Small intestine (tissue), 7 donors: ENCODE measurements at regions not wholly inside any gene's neighbourhood (a gene's known extent, or its start where the extent isn't known, plus 50 kb on each side); places are given as distances from the start of the nearest gene placed in this dataset.

ENCODE experiments used
- DNase-seq, 2 donors: peaks; one replicate each; pipeline versions ENCODE4 v3.0.0 to v3.0.0-alpha.2; 2013
- FAIRE-seq: peaks from 2 replicates; lab custom pipeline; 2012; peaks lifted over from hg19 to GRCh38; lab: Jason Lieb, UNC
- H3K27ac ChIP-seq, 3 donors: one replicate each; pipeline ENCODE4 v1.5.1; 2013; ENCODE audit warnings: low read length in 2 of 3, mild to moderate bottlenecking in 2 of 3, control low read depth in 1 of 3, inconsistent platforms in 1 of 3, low read depth in 1 of 3, moderate library complexity in 1 of 3
- H3K27me3 ChIP-seq, 3 donors: one replicate each; pipeline ENCODE4 v1.6.1; 2013; ENCODE audit warnings: low read length in 3 of 3, inconsistent platforms in 1 of 3; ENCODE audit not compliant: control insufficient read depth in 3 of 3, insufficient read depth in 3 of 3
- H3K36me3 ChIP-seq, 3 donors: one replicate each; pipeline ENCODE4 v1.6.1; 2013; ENCODE audit warnings: low read length in 3 of 3, inconsistent platforms in 1 of 3, low read depth in 1 of 3, mild to moderate bottlenecking in 1 of 3, moderate library complexity in 1 of 3; ENCODE audit not compliant: control insufficient read depth in 3 of 3, insufficient read depth in 2 of 3
- H3K4me1 ChIP-seq, 3 donors: one replicate each; pipeline ENCODE4 v1.6.1; 2013; ENCODE audit warnings: low read length in 2 of 3, inconsistent platforms in 1 of 3, low read depth in 1 of 3, mild to moderate bottlenecking in 1 of 3, moderate library complexity in 1 of 3; ENCODE audit not compliant: control insufficient read depth in 3 of 3, insufficient read depth in 2 of 3
- H3K4me3 ChIP-seq, 3 donors: one replicate each; pipeline ENCODE4 v1.5.1; 2013; ENCODE audit warnings: low read length in 3 of 3, control low read depth in 1 of 3, inconsistent platforms in 1 of 3, low read depth in 1 of 3, mild to moderate bottlenecking in 1 of 3, moderate library complexity in 1 of 3
- H3K9me3 ChIP-seq, 2 donors: one replicate each; pipeline ENCODE4 v1.6.1; 2013; ENCODE audit warnings: low read depth in 1 of 2, low read length in 1 of 2; ENCODE audit not compliant: control insufficient read depth in 2 of 2, insufficient read depth in 1 of 2
- WGBS, 3 donors: extraction: QIAGEN DNeasy Blood & Tissue Kit; methylation state at CpG; one replicate each; pipeline ENCODE4 v1.1.7; 2013; 5-methylcytosine and 5-hydroxymethylcytosine counted together
- donor health status: healthy with polysubstance abuse.
- donor health status: control.
- donor health status: control.
- donor health status: Bipolar disorder and iron deficiency.
- donor health status: healthy.

DNA sequence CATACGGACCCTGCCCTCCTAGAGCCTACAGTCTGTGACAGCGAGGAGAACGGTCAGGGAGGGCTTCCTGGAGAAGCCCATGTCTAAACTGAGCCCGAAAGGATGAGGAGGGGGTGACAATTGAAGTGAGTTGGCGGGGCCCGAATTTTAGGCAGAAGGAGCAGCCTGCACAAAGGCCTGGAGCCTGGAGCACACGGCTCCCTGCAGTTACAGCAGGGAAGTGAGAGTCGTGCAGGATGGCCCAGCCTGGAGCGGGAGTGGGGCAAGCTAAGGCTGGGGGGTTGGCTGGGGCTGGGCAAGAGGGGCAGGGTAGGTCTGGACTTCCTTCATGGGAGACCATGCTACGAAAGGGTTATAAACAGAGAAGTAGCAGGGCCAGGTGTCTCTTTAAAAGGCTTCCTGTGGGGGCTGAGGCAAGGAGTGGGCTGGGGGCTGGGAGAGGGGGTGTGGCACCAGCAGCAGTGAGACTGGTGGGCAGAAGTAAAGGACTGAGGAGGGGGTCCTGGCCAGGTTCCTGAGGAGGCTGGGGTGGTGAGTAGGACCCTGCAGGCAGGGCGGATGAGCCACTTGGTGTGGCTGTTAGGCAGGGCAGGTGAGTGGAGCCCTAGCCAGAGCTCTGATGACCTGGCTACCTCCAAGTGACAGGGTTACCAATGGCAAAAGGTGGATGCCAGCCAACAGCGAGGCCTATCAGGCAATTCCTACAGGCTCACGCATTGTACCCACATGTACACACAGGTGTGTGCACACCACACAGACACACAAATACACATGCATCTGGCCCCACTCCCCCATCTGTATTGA, 119.2 kb downstream of the MRPL14 start:
- peaks cover 0 to 3% (median 1%) of the 10 kb centered on the region in 3 donors for H3K27me3 ChIP-seq
- no peak overlapping the region for H3K4me3 ChIP-seq
- FAIRE-seq (no peak), DNase-seq (no peak)
- H3K27ac ChIP-seq, result no peak overlapping the region
- 86 to 88% (median 87%) methylated on average over 13 of the region's 13 CpGs for WGBS, 3 donors
- H3K4me1 ChIP-seq, result peaks cover 0 to 29% (median 0%) of the 10 kb centered on the region in 3 donors
- no peaks in the 10 kb centered on the region for H3K9me3 ChIP-seq
- H3K36me3 ChIP-seq, result no peaks in the 10 kb centered on the region

GRCh38 chr6:44006872-44007303, 120.4 kb downstream of the MRPL14 start:
- H3K4me3 ChIP-seq, result no peak overlapping the region
- no peak overlapping the region for H3K27ac ChIP-seq
- no peak for FAIRE-seq
- no peaks in the 10 kb centered on the region for H3K9me3 ChIP-seq
- H3K27me3 ChIP-seq, result peaks cover 2 to 4% (median 3%) of the 10 kb centered on the region in 3 donors
- WGBS, 3 donors, result 73 to 83% (median 76%) methylated on average over 6 of the region's 6 CpGs
- peaks cover 2 to 38% (median 5%) of the 10 kb centered on the region in 3 donors for H3K4me1 ChIP-seq
- no peak for DNase-seq
- H3K36me3 ChIP-seq, result no peaks in the 10 kb centered on the region

- Histone ChIP-seq H3K27ac (no peak overlapping the region), H3K4me3 (no peak overlapping the region), H3K27me3 (peaks cover 2 to 6% (median 4%) of the 10 kb centered on the region in 3 donors), H3K9me3 (no peaks in the 10 kb centered on the region), H3K4me1 (peaks cover 2 to 39% (median 5%) of the 10 kb centered on the region in 3 donors), H3K36me3 (no peaks in the 10 kb centered on the region)
- DNase-seq (no peak), FAIRE-seq (no peak)
- 84% methylated on average over 7 of the region's 7 CpGs for WGBS, 3 donors
These were observed 121.0 kb downstream of the MRPL14 start for GRCh38 chr6:44006123-44006871.

DNA sequence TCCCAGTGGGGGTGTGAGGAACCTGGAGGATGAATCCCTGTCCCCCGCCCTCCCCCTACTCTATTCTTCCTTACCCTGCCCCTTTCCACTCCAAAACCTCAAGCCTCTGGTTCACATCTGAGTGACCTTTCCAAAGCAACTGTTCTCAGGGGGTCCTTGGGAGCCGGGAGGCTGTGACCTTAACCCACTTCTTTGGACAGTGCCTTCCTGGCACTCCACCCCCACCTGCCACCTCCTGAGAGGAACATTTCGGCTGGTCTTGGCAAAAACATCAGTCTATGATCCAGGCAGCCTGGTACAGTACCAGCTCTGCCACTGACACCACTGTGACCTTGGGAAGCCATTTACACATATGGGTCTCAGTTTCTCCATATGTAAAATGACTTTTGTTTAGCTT, 121.7 kb downstream of the MRPL14 start:
- Histone ChIP-seq H3K27ac (no peak overlapping the region), H3K4me1 (peaks cover 2 to 47% (median 5%) of the 10 kb centered on the region in 3 donors), H3K27me3 (peaks cover 2 to 6% (median 4%) of the 10 kb centered on the region in 3 donors), H3K36me3 (no peaks in the 10 kb centered on the region), H3K4me3 (no peak overlapping the region), H3K9me3 (no peaks in the 10 kb centered on the region)
- no peak for DNase-seq
- 63 to 78% (median 78%) methylated on average over 3 of the region's 3 CpGs for WGBS, 3 donors
- FAIRE-seq, result no peak

GRCh38 chr6:44004625-44005506, 122.4 kb downstream of the MRPL14 start:
- no peak for FAIRE-seq
- Histone ChIP-seq H3K9me3 (no peaks in the 10 kb centered on the region), H3K36me3 (no peaks in the 10 kb centered on the region), H3K27ac (no peak overlapping the region), H3K4me1 (peaks cover 2 to 52% (median 5%) of the 10 kb centered on the region in 3 donors), H3K27me3 (peaks cover 2 to 6% (median 4%) of the 10 kb centered on the region in 3 donors), H3K4me3 (no peak overlapping the region)
- peak in 1 of 2 donors; percentile 67 for DNase-seq
- 64 to 73% (median 68%) methylated on average over 7 of the region's 7 CpGs for whole genome bisulfite sequencing, 3 donors

- no peak for DNase-seq
- WGBS, 3 donors, result 79 to 83% (median 81%) methylated on average over 9 of the region's 9 CpGs
- no peak overlapping the region for H3K27ac ChIP-seq
- H3K4me1 ChIP-seq, result peaks cover 2 to 54% (median 5%) of the 10 kb centered on the region in 3 donors
- H3K36me3 ChIP-seq, result no peaks in the 10 kb centered on the region
- H3K27me3 ChIP-seq, result peaks cover 2 to 6% (median 4%) of the 10 kb centered on the region in 3 donors
- no peaks in the 10 kb centered on the region for H3K9me3 ChIP-seq
- no peak overlapping the region for H3K4me3 ChIP-seq
- no peak for FAIRE-seq
These were observed 123.1 kb downstream of the MRPL14 start for GRCh38 chr6:44004136-44004535.

DNA sequence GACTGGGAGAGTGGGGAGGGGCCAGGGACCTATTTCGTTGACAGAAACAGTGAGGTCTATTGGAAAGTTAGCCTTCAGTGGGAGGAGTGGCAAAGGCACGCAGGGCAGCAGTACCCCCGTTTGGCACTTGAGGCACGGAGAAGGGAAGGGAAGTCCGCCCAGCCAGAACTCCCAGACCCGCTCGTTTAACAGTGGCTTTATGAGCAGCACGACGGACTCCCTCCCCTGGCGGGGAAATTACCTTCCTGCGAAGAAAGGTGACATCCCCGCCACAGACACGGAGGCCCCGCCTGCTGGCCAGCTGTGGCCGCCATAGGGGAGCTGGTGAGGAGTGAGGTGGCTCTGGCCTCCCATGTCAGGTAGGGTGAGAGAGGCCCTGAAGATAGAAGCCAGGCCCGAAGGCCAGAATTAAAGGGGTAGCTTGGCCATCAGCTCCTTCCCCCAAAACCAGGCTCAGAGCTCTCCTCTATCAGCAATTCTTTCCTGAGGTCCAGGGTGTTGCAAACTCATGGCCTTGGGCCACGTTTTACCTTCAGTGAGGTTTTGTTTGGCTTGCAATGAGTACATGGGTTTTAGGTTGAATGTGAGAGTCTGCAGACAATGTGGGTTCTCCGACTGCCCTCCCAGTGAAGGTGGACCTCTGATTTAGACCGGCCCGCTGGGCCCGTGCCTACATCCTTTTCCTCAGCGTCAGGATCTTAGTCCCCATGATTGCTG, 123.7 kb downstream of the MRPL14 start:
- Histone ChIP-seq H3K36me3 (no peaks in the 10 kb centered on the region), H3K27me3 (peaks cover 2 to 6% (median 4%) of the 10 kb centered on the region in 3 donors), H3K27ac (no peak overlapping the region), H3K9me3 (no peaks in the 10 kb centered on the region), H3K4me1 (peaks cover 2 to 54% (median 5%) of the 10 kb centered on the region in 3 donors), H3K4me3 (peak overlapping the region in 1 of 3 donors; percentile 35)
- no peak for DNase-seq
- no peak for FAIRE-seq
- 65 to 69% (median 65%) methylated on average over 22 of the region's 22 CpGs for WGBS, 3 donors
